Small intestine (tissue), 7 donors: ENCODE measurements at regions not wholly inside any gene's neighbourhood (a gene's known extent, or its start where the extent isn't known, plus 50 kb on each side); places are given as distances from the start of the nearest gene placed in this dataset.
A peak's percentile ranks its signal among the peaks of the same experiment; 100 is the strongest.

ENCODE experiments used
- DNase-seq, 2 donors: peaks; one replicate each; pipeline versions ENCODE4 v3.0.0 to v3.0.0-alpha.2; 2013
- FAIRE-seq: peaks from 2 replicates; lab custom pipeline; 2012; peaks lifted over from hg19 to GRCh38; lab: Jason Lieb, UNC
- H3K27ac ChIP-seq, 3 donors: one replicate each; pipeline ENCODE4 v1.5.1; 2013; ENCODE audit warnings: low read length in 2 of 3, mild to moderate bottlenecking in 2 of 3, control low read depth in 1 of 3, inconsistent platforms in 1 of 3, low read depth in 1 of 3, moderate library complexity in 1 of 3
- H3K27me3 ChIP-seq, 3 donors: one replicate each; pipeline ENCODE4 v1.6.1; 2013; ENCODE audit warnings: low read length in 3 of 3, inconsistent platforms in 1 of 3; ENCODE audit not compliant: control insufficient read depth in 3 of 3, insufficient read depth in 3 of 3
- H3K36me3 ChIP-seq, 3 donors: one replicate each; pipeline ENCODE4 v1.6.1; 2013; ENCODE audit warnings: low read length in 3 of 3, inconsistent platforms in 1 of 3, low read depth in 1 of 3, mild to moderate bottlenecking in 1 of 3, moderate library complexity in 1 of 3; ENCODE audit not compliant: control insufficient read depth in 3 of 3, insufficient read depth in 2 of 3
- H3K4me1 ChIP-seq, 3 donors: one replicate each; pipeline ENCODE4 v1.6.1; 2013; ENCODE audit warnings: low read length in 2 of 3, inconsistent platforms in 1 of 3, low read depth in 1 of 3, mild to moderate bottlenecking in 1 of 3, moderate library complexity in 1 of 3; ENCODE audit not compliant: control insufficient read depth in 3 of 3, insufficient read depth in 2 of 3
- H3K4me3 ChIP-seq, 3 donors: one replicate each; pipeline ENCODE4 v1.5.1; 2013; ENCODE audit warnings: low read length in 3 of 3, control low read depth in 1 of 3, inconsistent platforms in 1 of 3, low read depth in 1 of 3, mild to moderate bottlenecking in 1 of 3, moderate library complexity in 1 of 3
- H3K9me3 ChIP-seq, 2 donors: one replicate each; pipeline ENCODE4 v1.6.1; 2013; ENCODE audit warnings: low read depth in 1 of 2, low read length in 1 of 2; ENCODE audit not compliant: control insufficient read depth in 2 of 2, insufficient read depth in 1 of 2
- WGBS, 3 donors: extraction: QIAGEN DNeasy Blood & Tissue Kit; methylation state at CpG; one replicate each; pipeline ENCODE4 v1.1.7; 2013; 5-methylcytosine and 5-hydroxymethylcytosine counted together
- donor health status: healthy with polysubstance abuse.
- donor health status: control.
- donor health status: control.
- donor health status: Bipolar disorder and iron deficiency.
- donor health status: healthy.

GRCh38 chr20:4073852-4074741 is 58.7 kb upstream of the RNF24 start:
- Histone ChIP-seq H3K4me3 (no peak overlapping the region), H3K4me1 (peaks cover 0 to 2% (median 0%) of the 10 kb centered on the region in 3 donors), H3K36me3 (no peaks in the 10 kb centered on the region), H3K9me3 (peaks cover 0 to 6% of the 10 kb centered on the region in 2 donors), H3K27ac (no peak overlapping the region), H3K27me3 (no peaks in the 10 kb centered on the region)
- WGBS, 3 donors, result 62 to 76% (median 72%) methylated on average over 6 of the region's 6 CpGs
- no peak for FAIRE-seq
- DNase-seq, result peak in 1 of 2 donors; percentile 64

- no peak for FAIRE-seq
- no peak overlapping the region for H3K4me3 ChIP-seq
These were observed 55.9 kb upstream of the RNF24 start for GRCh38 chr20:4071178-4071693.

GRCh38 chr20:4070323-4071177 is 55.2 kb upstream of the RNF24 start:
- DNase-seq (no peak), FAIRE-seq (no peak)
- no peaks in the 10 kb centered on the region for H3K4me1 ChIP-seq
- H3K36me3 ChIP-seq, result no peaks in the 10 kb centered on the region
- 70 to 85% (median 77%) methylated on average over 3 of the region's 3 CpGs for WGBS, 3 donors
- no peak overlapping the region for H3K27ac ChIP-seq
- peaks cover 0 to 6% of the 10 kb centered on the region in 2 donors for H3K9me3 ChIP-seq
- H3K27me3 ChIP-seq, result no peaks in the 10 kb centered on the region
- H3K4me3 ChIP-seq, result no peak overlapping the region

More at GRCh38 chr20:4071178-4071693, 55.9 kb upstream of the RNF24 start:
- H3K27ac ChIP-seq, result no peak overlapping the region
- peaks cover 0 to 6% of the 10 kb centered on the region in 2 donors for H3K9me3 ChIP-seq
- no peak for DNase-seq
- no peaks in the 10 kb centered on the region for H3K36me3 ChIP-seq
- 81 to 91% (median 88%) methylated on average over 5 of the region's 5 CpGs for WGBS, 3 donors
- H3K27me3 ChIP-seq, result no peaks in the 10 kb centered on the region
- no peaks in the 10 kb centered on the region for H3K4me1 ChIP-seq

GRCh38 chr20:4069751-4070150 is 54.4 kb upstream of the RNF24 start:
- Histone ChIP-seq H3K4me3 (no peak overlapping the region), H3K36me3 (no peaks in the 10 kb centered on the region), H3K9me3 (peaks cover 0 to 6% of the 10 kb centered on the region in 2 donors), H3K4me1 (peaks cover 0 to 2% (median 0%) of the 10 kb centered on the region in 3 donors), H3K27me3 (no peaks in the 10 kb centered on the region), H3K27ac (no peak overlapping the region)
- FAIRE-seq, result no peak
- 92 to 97% (median 93%) methylated on average over 2 of the region's 2 CpGs for WGBS, 3 donors
- DNase-seq, result no peak

GRCh38 chr20:4068708-4069107 is 53.4 kb upstream of the RNF24 start:
- 26 to 52% (median 31%) methylated on average over 4 of the region's 4 CpGs for WGBS, 3 donors
- Histone ChIP-seq H3K27ac (no peak overlapping the region), H3K27me3 (no peaks in the 10 kb centered on the region), H3K4me3 (no peak overlapping the region), H3K4me1 (peaks cover 0 to 3% (median 2%) of the 10 kb centered on the region in 3 donors), H3K36me3 (no peaks in the 10 kb centered on the region), H3K9me3 (peaks cover 0 to 6% of the 10 kb centered on the region in 2 donors)
- DNase-seq (peak in 1 of 2 donors; percentile 49), FAIRE-seq (no peak)

GRCh38 chr20:4067600-4068261 is 52.4 kb upstream of the RNF24 start:
- Histone ChIP-seq H3K27me3 (no peaks in the 10 kb centered on the region), H3K36me3 (no peaks in the 10 kb centered on the region), H3K4me3 (no peak overlapping the region), H3K9me3 (peaks cover 0 to 6% of the 10 kb centered on the region in 2 donors), H3K4me1 (peaks cover 0 to 4% (median 3%) of the 10 kb centered on the region in 3 donors), H3K27ac (no peak overlapping the region)
- FAIRE-seq (no peak), DNase-seq (no peak)
- 90 to 93% (median 90%) methylated on average over 8 of the region's 8 CpGs for WGBS, 3 donors

- H3K4me1 ChIP-seq, result peaks cover 0 to 4% (median 3%) of the 10 kb centered on the region in 3 donors
- no peak overlapping the region for H3K4me3 ChIP-seq
- no peaks in the 10 kb centered on the region for H3K27me3 ChIP-seq
- no peak for FAIRE-seq
- DNase-seq, result no peak
- no peaks in the 10 kb centered on the region for H3K36me3 ChIP-seq
- no peak overlapping the region for H3K27ac ChIP-seq
- peaks cover 0 to 6% of the 10 kb centered on the region in 2 donors for H3K9me3 ChIP-seq
- WGBS, 3 donors, result 92 to 95% (median 94%) methylated on average over 5 of the region's 5 CpGs
These were observed 51.2 kb upstream of the RNF24 start for GRCh38 chr20:4066551-4066950.
